GM23338 (cell line): ENCODE measurements at regions not wholly inside any gene's neighbourhood (a gene's known extent, or its start where the extent isn't known, plus 50 kb on each side); places are given as distances from the start of the nearest gene placed in this dataset.

Source experiments
- ATAC-seq: fragments of 200-7000 bp; cut with Tn5 transposase; 3 replicates; pipeline ENCODE4 v1.9.1; 2020
- DNase-seq: peaks from one replicate; pipeline ENCODE4 v3.0.0-alpha.2; 2015; ENCODE audit warnings: low spot score
- H2AFZ ChIP-seq: fragments of 200-600 bp; sonication (generic); 2 replicates; pipeline ENCODE4 v1.8.0; 2016; ENCODE audit warnings: antibody characterized with exemption, mild to moderate bottlenecking, moderate library complexity
- H3F3A ChIP-seq: fragments of 200-600 bp; sonication (generic); replicated peaks from 2 replicates; pipeline ENCODE4 v1.8.0; 2017; ENCODE audit warnings: antibody characterized with exemption, mixed run types, low read depth
- H3K27ac ChIP-seq: fragments of 200-600 bp; sonication (generic); 2 replicates; pipeline ENCODE4 v1.6.1; 2016; ENCODE audit warnings: low read depth
- H3K27me3 ChIP-seq: fragments of 200-600 bp; sonication (generic); 2 replicates; pipeline ENCODE4 v1.8.0; 2016; ENCODE audit warnings: mild to moderate bottlenecking, mixed run types, moderate library complexity; ENCODE audit not compliant: insufficient read depth
- H3K36me3 ChIP-seq: fragments of 200-600 bp; sonication (generic); 2 replicates; pipeline ENCODE4 v1.8.0; 2016; ENCODE audit warnings: mild to moderate bottlenecking; ENCODE audit not compliant: insufficient read depth
- H3K4me1 ChIP-seq: fragments of 200-600 bp; sonication (generic); 2 replicates; pipeline ENCODE4 v1.8.0; 2016; ENCODE audit warnings: mild to moderate bottlenecking, moderate library complexity; ENCODE audit not compliant: insufficient read depth
- H3K4me2 ChIP-seq: fragments of 200-600 bp; sonication (generic); 2 replicates; pipeline ENCODE4 v1.7.1; 2017; ENCODE audit warnings: mixed run types
- H3K4me3 ChIP-seq: fragments of 200-600 bp; sonication (generic); 2 replicates; pipeline ENCODE4 v1.6.1; 2016; ENCODE audit warnings: mixed run types
- H3K79me2 ChIP-seq: fragments of 200-600 bp; sonication (generic); replicated peaks from 2 replicates; pipeline ENCODE4 v1.8.0; 2017; ENCODE audit warnings: mild to moderate bottlenecking; ENCODE audit not compliant: insufficient read depth
- H3K9me2 ChIP-seq: fragments of 200-600 bp; sonication (generic); 2 replicates; pipeline ENCODE4 v1.8.0; 2017; ENCODE audit not compliant: insufficient read depth
- H4K20me1 ChIP-seq: fragments of 200-600 bp; sonication (generic); replicated peaks from 2 replicates; pipeline ENCODE4 v1.8.0; 2017; ENCODE audit warnings: mild to moderate bottlenecking; ENCODE audit not compliant: insufficient read depth
- H3K27ac Mint-ChIP-seq: 2 replicates; pipeline ENCODE4 v1.8.0; 2020; ENCODE audit warnings: inconsistent platforms, mild to moderate bottlenecking, moderate library complexity, mixed read lengths
- H3K27me3 Mint-ChIP-seq: 3 replicates; pipeline ENCODE4 v1.8.0; 2022; ENCODE audit warnings: low read depth, mild to moderate bottlenecking, moderate library complexity, mixed read lengths, inconsistent platforms; ENCODE audit not compliant: insufficient read depth, poor library complexity
- H3K36me3 Mint-ChIP-seq: 3 replicates; pipeline ENCODE4 v1.8.0; 2021; ENCODE audit warnings: low read depth, mild to moderate bottlenecking, inconsistent platforms, moderate library complexity, mixed read lengths
- H3K4me1 Mint-ChIP-seq: 3 replicates; pipeline ENCODE4 v1.8.0; 2020; ENCODE audit warnings: mild to moderate bottlenecking, inconsistent platforms, mixed read lengths
- H3K4me3 Mint-ChIP-seq: 3 replicates; pipeline ENCODE4 v1.8.0; 2021; ENCODE audit warnings: moderate library complexity, mild to moderate bottlenecking, inconsistent platforms, mixed read lengths
- H3K9me3 Mint-ChIP-seq: 3 replicates; pipeline ENCODE4 v1.8.0; 2020; ENCODE audit warnings: moderate library complexity, mild to moderate bottlenecking, inconsistent platforms, mixed read lengths
- CREB1 ChIP-seq: fragments of 250-450 bp; sonication (Bioruptor Pico); IDR thresholded peaks from 2 replicates; pipeline ENCODE4 v1.5.0; 2020; ENCODE audit warnings: low read depth, mild to moderate bottlenecking, moderate library complexity
- EZH2 ChIP-seq: fragments of 200-600 bp; sonication (generic); IDR thresholded peaks from one replicate; pipeline ENCODE4 v1.8.0; 2017; ENCODE audit warnings: antibody characterized with exemption, mild to moderate bottlenecking, low read depth; ENCODE audit not compliant: unreplicated experiment
- EZH2phosphoT487 ChIP-seq: fragments of 200-600 bp; sonication (generic); IDR thresholded peaks from one replicate; pipeline ENCODE4 v1.8.1; 2018; ENCODE audit warnings: antibody characterized with exemption; ENCODE audit not compliant: unreplicated experiment
- JUNB ChIP-seq: IDR thresholded peaks from one replicate; pipeline ENCODE4 v1.6.1; 2016; ENCODE audit warnings: antibody characterized with exemption; ENCODE audit not compliant: unreplicated experiment
- NANOG ChIP-seq: IDR thresholded peaks from 2 replicates; pipeline ENCODE4 v1.6.1; 2016; ENCODE audit warnings: antibody characterized with exemption, borderline replicate concordance
- POLR2AphosphoS5 ChIP-seq: IDR thresholded peaks from 2 replicates; pipeline ENCODE4 v1.6.1; 2016; ENCODE audit warnings: antibody characterized with exemption, low read depth
- STAT1 ChIP-seq: IDR thresholded peaks from one replicate; pipeline ENCODE4 v1.6.1; 2016; ENCODE audit warnings: antibody characterized with exemption; ENCODE audit not compliant: unreplicated experiment
- ZNF114 ChIP-seq: fragments of 250-450 bp; sonication (Bioruptor Pico); IDR thresholded peaks from 2 replicates; pipeline ENCODE4 v1.5.0; 2020; ENCODE audit warnings: mild to moderate bottlenecking, moderate library complexity
- ZNF331 ChIP-seq: fragments of 250-450 bp; sonication (Bioruptor Pico); IDR thresholded peaks from 2 replicates; pipeline ENCODE4 v1.5.0; 2020; ENCODE audit warnings: low read depth, mild to moderate bottlenecking, moderate library complexity
- TF ChIP-seq, protein P1 (sequence below): fragments of 250-450 bp; sonication (Bioruptor Pico); IDR thresholded peaks from 2 replicates; pipeline ENCODE4 v1.5.0; 2020; ENCODE audit warnings: mild to moderate bottlenecking, moderate library complexity
- TF ChIP-seq, protein P2 (sequence below): IDR thresholded peaks from one replicate; pipeline ENCODE4 v1.6.1; 2018; ENCODE audit warnings: antibody characterized with exemption; ENCODE audit not compliant: unreplicated experiment
- TF ChIP-seq, protein P3 (sequence below): IDR thresholded peaks from 2 replicates; pipeline ENCODE4 v1.6.1; 2016; ENCODE audit warnings: antibody characterized with exemption
- TF ChIP-seq, protein P4 (sequence below), 2 experiments: fragments of 200-600 bp in 1 of 2; sonication (generic) in 1 of 2; conservative IDR thresholded peaks; 2 replicates each; pipeline versions ENCODE4 v1.5.1 to v1.6.1; 2016 to 2017; ENCODE audit warnings: antibody characterized with exemption in 2 of 2, low read depth in 2 of 2, mild to moderate bottlenecking in 2 of 2, moderate library complexity in 1 of 2

DNA sequence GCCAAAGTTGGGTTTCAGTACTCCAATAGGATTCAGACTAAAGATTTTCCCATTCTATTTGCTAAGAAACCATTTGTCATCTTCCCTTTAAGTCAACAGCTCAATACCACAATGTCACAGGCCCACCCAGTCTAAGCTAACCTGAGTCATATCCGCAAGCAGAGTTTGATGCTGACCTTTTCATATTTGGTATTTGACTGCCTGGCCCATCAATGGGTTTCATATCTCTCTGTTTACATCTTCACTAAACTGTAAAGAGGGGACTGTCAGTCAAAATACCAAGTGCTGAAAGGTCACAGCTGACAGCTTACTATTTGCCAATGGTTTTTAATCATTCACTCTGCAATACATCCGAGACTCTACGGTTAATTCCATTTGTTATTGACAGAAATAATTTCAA lies 707.5 kb upstream of the ACTRT1 start (continued):
- TF ChIP-seq JUNB, result no peak
- TF ChIP-seq STAT1, result no peak
- TF ChIP-seq EZH2, result no peak

DNA sequence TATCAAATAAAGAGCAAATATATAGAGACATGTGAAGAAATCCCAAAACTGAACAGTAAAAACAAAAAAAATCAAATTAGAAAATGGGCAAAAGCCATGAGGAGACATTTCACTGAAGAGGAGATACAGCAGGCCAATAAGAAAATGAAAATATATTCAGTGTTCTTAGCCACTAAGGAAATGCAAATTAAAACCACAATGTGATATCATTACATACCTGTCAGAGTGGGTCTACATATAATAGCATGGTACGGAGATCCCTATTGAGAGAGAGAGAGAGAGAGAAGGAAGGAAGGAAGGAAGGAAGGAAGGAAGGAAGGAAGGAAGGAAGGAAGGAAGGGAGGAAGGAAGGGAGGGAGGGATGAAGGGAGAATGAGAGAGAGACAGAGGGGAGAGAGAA lies 707.0 kb upstream of the ACTRT1 start:
- no peaks in the 10 kb centered on the region; the same call in 2 of the 3 replicates for H3K36me3 Mint-ChIP-seq
- Histone ChIP-seq H4K20me1 (no peaks in the 10 kb centered on the region), H3K9me2 (no peaks in the 10 kb centered on the region), H3K79me2 (no peaks in the 10 kb centered on the region), H3K27ac (no peak overlapping the region), H3K4me1 (no peaks in the 10 kb centered on the region), H3K36me3 (no peaks in the 10 kb centered on the region), H3K27me3 (no peaks in the 10 kb centered on the region), H2AFZ (no peak overlapping the region), H3K4me3 (no peak overlapping the region), H3K4me2 (no peak overlapping the region), H3F3A (no peaks in the 10 kb centered on the region)
- ATAC-seq (no peak), DNase-seq (no peak)
- H3K9me3 Mint-ChIP-seq, result no peaks in the 10 kb centered on the region; the same call in 2 of the 3 replicates
- no peak overlapping the region for H3K27ac Mint-ChIP-seq
- peaks cover 7% of the 10 kb centered on the region; the same call in 2 of the 3 replicates for H3K4me1 Mint-ChIP-seq
- TF ChIP-seq, protein P1, sequence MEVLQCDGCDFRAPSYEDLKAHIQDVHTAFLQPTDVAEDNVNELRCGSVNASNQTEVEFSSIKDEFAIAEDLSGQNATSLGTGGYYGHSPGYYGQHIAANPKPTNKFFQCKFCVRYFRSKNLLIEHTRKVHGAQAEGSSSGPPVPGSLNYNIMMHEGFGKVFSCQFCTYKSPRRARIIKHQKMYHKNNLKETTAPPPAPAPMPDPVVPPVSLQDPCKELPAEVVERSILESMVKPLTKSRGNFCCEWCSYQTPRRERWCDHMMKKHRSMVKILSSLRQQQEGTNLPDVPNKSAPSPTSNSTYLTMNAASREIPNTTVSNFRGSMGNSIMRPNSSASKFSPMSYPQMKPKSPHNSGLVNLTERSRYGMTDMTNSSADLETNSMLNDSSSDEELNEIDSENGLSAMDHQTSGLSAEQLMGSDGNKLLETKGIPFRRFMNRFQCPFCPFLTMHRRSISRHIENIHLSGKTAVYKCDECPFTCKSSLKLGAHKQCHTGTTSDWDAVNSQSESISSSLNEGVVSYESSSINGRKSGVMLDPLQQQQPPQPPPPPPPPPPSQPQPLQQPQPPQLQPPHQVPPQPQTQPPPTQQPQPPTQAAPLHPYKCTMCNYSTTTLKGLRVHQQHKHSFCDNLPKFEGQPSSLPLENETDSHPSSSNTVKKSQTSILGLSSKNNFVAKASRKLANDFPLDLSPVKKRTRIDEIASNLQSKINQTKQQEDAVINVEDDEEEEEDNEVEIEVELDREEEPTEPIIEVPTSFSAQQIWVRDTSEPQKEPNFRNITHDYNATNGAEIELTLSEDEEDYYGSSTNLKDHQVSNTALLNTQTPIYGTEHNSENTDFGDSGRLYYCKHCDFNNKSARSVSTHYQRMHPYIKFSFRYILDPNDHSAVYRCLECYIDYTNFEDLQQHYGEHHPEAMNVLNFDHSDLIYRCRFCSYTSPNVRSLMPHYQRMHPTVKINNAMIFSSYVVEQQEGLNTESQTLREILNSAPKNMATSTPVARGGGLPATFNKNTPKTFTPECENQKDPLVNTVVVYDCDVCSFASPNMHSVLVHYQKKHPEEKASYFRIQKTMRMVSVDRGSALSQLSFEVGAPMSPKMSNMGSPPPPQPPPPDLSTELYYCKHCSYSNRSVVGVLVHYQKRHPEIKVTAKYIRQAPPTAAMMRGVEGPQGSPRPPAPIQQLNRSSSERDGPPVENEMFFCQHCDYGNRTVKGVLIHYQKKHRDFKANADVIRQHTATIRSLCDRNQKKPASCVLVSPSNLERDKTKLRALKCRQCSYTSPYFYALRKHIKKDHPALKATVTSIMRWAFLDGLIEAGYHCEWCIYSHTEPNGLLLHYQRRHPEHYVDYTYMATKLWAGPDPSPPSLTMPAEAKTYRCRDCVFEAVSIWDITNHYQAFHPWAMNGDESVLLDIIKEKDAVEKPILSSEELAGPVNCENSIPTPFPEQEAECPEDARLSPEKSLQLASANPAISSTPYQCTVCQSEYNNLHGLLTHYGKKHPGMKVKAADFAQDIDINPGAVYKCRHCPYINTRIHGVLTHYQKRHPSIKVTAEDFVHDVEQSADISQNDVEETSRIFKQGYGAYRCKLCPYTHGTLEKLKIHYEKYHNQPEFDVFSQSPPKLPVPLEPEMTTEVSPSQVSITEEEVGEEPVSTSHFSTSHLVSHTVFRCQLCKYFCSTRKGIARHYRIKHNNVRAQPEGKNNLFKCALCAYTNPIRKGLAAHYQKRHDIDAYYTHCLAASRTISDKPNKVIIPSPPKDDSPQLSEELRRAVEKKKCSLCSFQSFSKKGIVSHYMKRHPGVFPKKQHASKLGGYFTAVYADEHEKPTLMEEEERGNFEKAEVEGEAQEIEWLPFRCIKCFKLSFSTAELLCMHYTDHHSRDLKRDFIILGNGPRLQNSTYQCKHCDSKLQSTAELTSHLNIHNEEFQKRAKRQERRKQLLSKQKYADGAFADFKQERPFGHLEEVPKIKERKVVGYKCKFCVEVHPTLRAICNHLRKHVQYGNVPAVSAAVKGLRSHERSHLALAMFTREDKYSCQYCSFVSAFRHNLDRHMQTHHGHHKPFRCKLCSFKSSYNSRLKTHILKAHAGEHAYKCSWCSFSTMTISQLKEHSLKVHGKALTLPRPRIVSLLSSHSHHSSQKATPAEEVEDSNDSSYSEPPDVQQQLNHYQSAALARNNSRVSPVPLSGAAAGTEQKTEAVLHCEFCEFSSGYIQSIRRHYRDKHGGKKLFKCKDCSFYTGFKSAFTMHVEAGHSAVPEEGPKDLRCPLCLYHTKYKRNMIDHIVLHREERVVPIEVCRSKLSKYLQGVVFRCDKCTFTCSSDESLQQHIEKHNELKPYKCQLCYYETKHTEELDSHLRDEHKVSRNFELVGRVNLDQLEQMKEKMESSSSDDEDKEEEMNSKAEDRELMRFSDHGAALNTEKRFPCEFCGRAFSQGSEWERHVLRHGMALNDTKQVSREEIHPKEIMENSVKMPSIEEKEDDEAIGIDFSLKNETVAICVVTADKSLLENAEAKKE (CRISPR knock-in tag), result no peak
- TF ChIP-seq ZNF114, result no peak
- TF ChIP-seq NANOG, result no peak
- TF ChIP-seq ZNF331 (CRISPR knock-in tag), result no peak
- TF ChIP-seq, protein P2, sequence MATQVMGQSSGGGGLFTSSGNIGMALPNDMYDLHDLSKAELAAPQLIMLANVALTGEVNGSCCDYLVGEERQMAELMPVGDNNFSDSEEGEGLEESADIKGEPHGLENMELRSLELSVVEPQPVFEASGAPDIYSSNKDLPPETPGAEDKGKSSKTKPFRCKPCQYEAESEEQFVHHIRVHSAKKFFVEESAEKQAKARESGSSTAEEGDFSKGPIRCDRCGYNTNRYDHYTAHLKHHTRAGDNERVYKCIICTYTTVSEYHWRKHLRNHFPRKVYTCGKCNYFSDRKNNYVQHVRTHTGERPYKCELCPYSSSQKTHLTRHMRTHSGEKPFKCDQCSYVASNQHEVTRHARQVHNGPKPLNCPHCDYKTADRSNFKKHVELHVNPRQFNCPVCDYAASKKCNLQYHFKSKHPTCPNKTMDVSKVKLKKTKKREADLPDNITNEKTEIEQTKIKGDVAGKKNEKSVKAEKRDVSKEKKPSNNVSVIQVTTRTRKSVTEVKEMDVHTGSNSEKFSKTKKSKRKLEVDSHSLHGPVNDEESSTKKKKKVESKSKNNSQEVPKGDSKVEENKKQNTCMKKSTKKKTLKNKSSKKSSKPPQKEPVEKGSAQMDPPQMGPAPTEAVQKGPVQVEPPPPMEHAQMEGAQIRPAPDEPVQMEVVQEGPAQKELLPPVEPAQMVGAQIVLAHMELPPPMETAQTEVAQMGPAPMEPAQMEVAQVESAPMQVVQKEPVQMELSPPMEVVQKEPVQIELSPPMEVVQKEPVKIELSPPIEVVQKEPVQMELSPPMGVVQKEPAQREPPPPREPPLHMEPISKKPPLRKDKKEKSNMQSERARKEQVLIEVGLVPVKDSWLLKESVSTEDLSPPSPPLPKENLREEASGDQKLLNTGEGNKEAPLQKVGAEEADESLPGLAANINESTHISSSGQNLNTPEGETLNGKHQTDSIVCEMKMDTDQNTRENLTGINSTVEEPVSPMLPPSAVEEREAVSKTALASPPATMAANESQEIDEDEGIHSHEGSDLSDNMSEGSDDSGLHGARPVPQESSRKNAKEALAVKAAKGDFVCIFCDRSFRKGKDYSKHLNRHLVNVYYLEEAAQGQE, result no peak
- no peak for TF ChIP-seq EZH2phosphoT487
- TF ChIP-seq STAT1, result no peak
- TF ChIP-seq CREB1 (CRISPR knock-in tag), result no peak
- TF ChIP-seq, protein P3, sequence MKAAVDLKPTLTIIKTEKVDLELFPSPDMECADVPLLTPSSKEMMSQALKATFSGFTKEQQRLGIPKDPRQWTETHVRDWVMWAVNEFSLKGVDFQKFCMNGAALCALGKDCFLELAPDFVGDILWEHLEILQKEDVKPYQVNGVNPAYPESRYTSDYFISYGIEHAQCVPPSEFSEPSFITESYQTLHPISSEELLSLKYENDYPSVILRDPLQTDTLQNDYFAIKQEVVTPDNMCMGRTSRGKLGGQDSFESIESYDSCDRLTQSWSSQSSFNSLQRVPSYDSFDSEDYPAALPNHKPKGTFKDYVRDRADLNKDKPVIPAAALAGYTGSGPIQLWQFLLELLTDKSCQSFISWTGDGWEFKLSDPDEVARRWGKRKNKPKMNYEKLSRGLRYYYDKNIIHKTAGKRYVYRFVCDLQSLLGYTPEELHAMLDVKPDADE, result no peak
- TF ChIP-seq, protein P4, sequence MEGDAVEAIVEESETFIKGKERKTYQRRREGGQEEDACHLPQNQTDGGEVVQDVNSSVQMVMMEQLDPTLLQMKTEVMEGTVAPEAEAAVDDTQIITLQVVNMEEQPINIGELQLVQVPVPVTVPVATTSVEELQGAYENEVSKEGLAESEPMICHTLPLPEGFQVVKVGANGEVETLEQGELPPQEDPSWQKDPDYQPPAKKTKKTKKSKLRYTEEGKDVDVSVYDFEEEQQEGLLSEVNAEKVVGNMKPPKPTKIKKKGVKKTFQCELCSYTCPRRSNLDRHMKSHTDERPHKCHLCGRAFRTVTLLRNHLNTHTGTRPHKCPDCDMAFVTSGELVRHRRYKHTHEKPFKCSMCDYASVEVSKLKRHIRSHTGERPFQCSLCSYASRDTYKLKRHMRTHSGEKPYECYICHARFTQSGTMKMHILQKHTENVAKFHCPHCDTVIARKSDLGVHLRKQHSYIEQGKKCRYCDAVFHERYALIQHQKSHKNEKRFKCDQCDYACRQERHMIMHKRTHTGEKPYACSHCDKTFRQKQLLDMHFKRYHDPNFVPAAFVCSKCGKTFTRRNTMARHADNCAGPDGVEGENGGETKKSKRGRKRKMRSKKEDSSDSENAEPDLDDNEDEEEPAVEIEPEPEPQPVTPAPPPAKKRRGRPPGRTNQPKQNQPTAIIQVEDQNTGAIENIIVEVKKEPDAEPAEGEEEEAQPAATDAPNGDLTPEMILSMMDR (conservative IDR thresholded peaks at IDR 0.05; ENCODE audit: low read depth in 2 of 2), result no peak
- no peak for TF ChIP-seq POLR2AphosphoS5
- no peak for TF ChIP-seq JUNB
- TF ChIP-seq EZH2, result no peak
- H3K27me3 Mint-ChIP-seq, result no peaks in the 10 kb centered on the region
- H3K4me3 Mint-ChIP-seq, result no peak overlapping the region
